Aorta (tissue), 5 donors: ENCODE measurements at regions not wholly inside any gene's neighbourhood (a gene's known extent, or its start where the extent isn't known, plus 50 kb on each side); places are given as distances from the start of the nearest gene placed in this dataset.

Experiments
- ATAC-seq: fragments of 200-7000 bp; cut with Tn5 transposase; one replicate; pipeline ENCODE4 v1.9.1; 2022; ENCODE audit warnings: moderate library complexity; ENCODE audit not compliant: low FRiP score
- DNase-seq, 2 donors: peaks; one replicate each; pipeline ENCODE4 v3.0.0-alpha.2; 2020
- H3K27ac ChIP-seq, 2 donors: one replicate each; pipeline ENCODE4 v1.5.1; 2013; ENCODE audit warnings: low read length in 2 of 2, mild to moderate bottlenecking in 2 of 2, moderate library complexity in 2 of 2, control low read depth in 1 of 2, inconsistent platforms in 1 of 2, low read depth in 1 of 2
- H3K27me3 ChIP-seq, 2 donors: one replicate each; pipeline ENCODE4 v1.6.1; 2013; ENCODE audit warnings: control low read depth in 1 of 2, low read length in 1 of 2, mild to moderate bottlenecking in 1 of 2, moderate library complexity in 1 of 2; ENCODE audit not compliant: insufficient read depth in 2 of 2, control insufficient read depth in 1 of 2
- H3K36me3 ChIP-seq, 2 donors: one replicate each; pipeline ENCODE4 v1.6.1; 2013; ENCODE audit warnings: control low read depth in 1 of 2, low read length in 1 of 2, mild to moderate bottlenecking in 1 of 2; ENCODE audit not compliant: insufficient read depth in 2 of 2, control insufficient read depth in 1 of 2
- H3K4me1 ChIP-seq, 2 donors: one replicate each; pipeline ENCODE4 v1.6.1; 2013; ENCODE audit warnings: low read length in 2 of 2, control low read depth in 1 of 2, mild to moderate bottlenecking in 1 of 2, moderate library complexity in 1 of 2; ENCODE audit not compliant: insufficient read depth in 2 of 2, control insufficient read depth in 1 of 2
- H3K4me3 ChIP-seq, 2 donors: one replicate each; pipeline ENCODE4 v1.5.1; 2013; ENCODE audit warnings: low read length in 2 of 2, control low read depth in 1 of 2, mild to moderate bottlenecking in 1 of 2
- H3K9me3 ChIP-seq: one replicate; pipeline ENCODE4 v1.6.1; 2013; ENCODE audit warnings: mild to moderate bottlenecking, low read length; ENCODE audit not compliant: control insufficient read depth
- WGBS, 2 donors: extraction: QIAGEN DNeasy Blood & Tissue Kit; methylation state at CpG; one replicate each; pipeline ENCODE4 v1.1.7; 2013; 5-methylcytosine and 5-hydroxymethylcytosine counted together
- intact Hi-C, 2 donors: fragments of 100-400 bp; cut with DNase I; formaldehyde crosslinking; loops; one replicate each; pipeline versions ENCODE4 v1.14.2 to v1.15.0; 2022
- donor health status: healthy with polysubstance abuse.
- donor health status: Bipolar disorder and iron deficiency.
- donor health status: DM: no; HTN: no; CAD: no.
- donor health status: DM: no; HTN: no; CAD: no.
- donor health status: DM: yes; HTN: yes; CAD: no.

GRCh38 chr1:193588311-193589082 lies 402.1 kb upstream of the B3GALT2 start:
- DNase-seq (no peak), ATAC-seq (no peak)
- Histone ChIP-seq H3K4me1 (no peaks in the 10 kb centered on the region), H3K27me3 (no peaks in the 10 kb centered on the region), H3K4me3 (no peak overlapping the region), H3K9me3 (no peaks in the 10 kb centered on the region), H3K36me3 (no peaks in the 10 kb centered on the region), H3K27ac (no peak overlapping the region)
- intact Hi-C loops = no loop called here
- WGBS, 2 donors = 31 to 44% methylated on average over 8 of the region's 8 CpGs

- Histone ChIP-seq H3K9me3 (no peaks in the 10 kb centered on the region), H3K4me1 (no peaks in the 10 kb centered on the region), H3K4me3 (no peak overlapping the region), H3K27ac (no peak overlapping the region), H3K27me3 (no peaks in the 10 kb centered on the region), H3K36me3 (no peaks in the 10 kb centered on the region)
- WGBS, 2 donors = 80% methylated on average over 2 of the region's 2 CpGs
- ATAC-seq (no peak), DNase-seq (no peak)
- intact Hi-C loops = no loop called here
These were observed 398.4 kb upstream of the B3GALT2 start for GRCh38 chr1:193584731-193585239.

DNA sequence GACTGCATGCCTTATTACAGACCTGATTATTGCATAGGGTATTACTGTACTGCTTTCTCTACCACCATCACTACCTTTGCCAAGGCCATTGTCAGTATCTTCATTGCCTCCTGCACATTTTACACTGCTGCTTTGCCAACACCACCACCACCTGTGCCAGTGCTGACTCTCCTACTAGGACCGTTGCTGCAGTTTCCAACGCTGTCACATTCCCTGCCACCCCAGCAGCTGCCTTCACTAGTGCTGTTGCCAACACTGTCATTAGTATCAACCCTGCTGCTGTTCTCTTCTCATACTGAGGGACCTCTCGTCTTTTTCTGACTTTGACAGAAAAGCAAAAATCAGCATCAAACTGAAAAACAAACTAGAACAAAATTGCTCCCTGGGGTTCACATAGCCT lies 394.9 kb upstream of the B3GALT2 start:
- intact Hi-C loops = no loop called here
- WGBS, 2 donors = 36 to 46% methylated on average over 3 of the region's 3 CpGs
- ATAC-seq = no peak

GRCh38 chr1:193580419-193580818 lies 394.0 kb upstream of the B3GALT2 start:
- H3K36me3 ChIP-seq = no peaks in the 10 kb centered on the region
- H3K27ac ChIP-seq = no peak overlapping the region
- H3K27me3 ChIP-seq = no peaks in the 10 kb centered on the region
- no peaks in the 10 kb centered on the region for H3K4me1 ChIP-seq
- WGBS, 2 donors = 94 to 97% methylated on average over 3 of the region's 3 CpGs
- intact Hi-C loops = no loop called here
- ATAC-seq (no peak), DNase-seq (no peak)
- H3K9me3 ChIP-seq = no peaks in the 10 kb centered on the region
- no peak overlapping the region for H3K4me3 ChIP-seq

More for the DNA sequence above, 394.9 kb upstream of the B3GALT2 start:
- no peak overlapping the region for H3K4me3 ChIP-seq
- no peak for DNase-seq
- H3K36me3 ChIP-seq = no peaks in the 10 kb centered on the region
- H3K9me3 ChIP-seq = no peaks in the 10 kb centered on the region
- no peaks in the 10 kb centered on the region for H3K4me1 ChIP-seq
- H3K27me3 ChIP-seq = no peaks in the 10 kb centered on the region
- no peak overlapping the region for H3K27ac ChIP-seq

GRCh38 chr1:193579323-193579722 lies 392.9 kb upstream of the B3GALT2 start:
- H3K27ac ChIP-seq = no peak overlapping the region
- WGBS, 2 donors = 92 to 96% methylated on average over 1 of the region's 1 CpG
- H3K4me3 ChIP-seq = no peak overlapping the region
- H3K4me1 ChIP-seq = no peaks in the 10 kb centered on the region
- no peaks in the 10 kb centered on the region for H3K9me3 ChIP-seq
- no peak for DNase-seq
- no peak for ATAC-seq
- intact Hi-C loops = no loop called here
- no peaks in the 10 kb centered on the region for H3K36me3 ChIP-seq
- H3K27me3 ChIP-seq = no peaks in the 10 kb centered on the region

GRCh38 chr1:193574913-193575312 lies 388.5 kb upstream of the B3GALT2 start:
- intact Hi-C loops = no loop called here
- Histone ChIP-seq H3K4me1 (no peaks in the 10 kb centered on the region), H3K36me3 (no peaks in the 10 kb centered on the region)

DNA sequence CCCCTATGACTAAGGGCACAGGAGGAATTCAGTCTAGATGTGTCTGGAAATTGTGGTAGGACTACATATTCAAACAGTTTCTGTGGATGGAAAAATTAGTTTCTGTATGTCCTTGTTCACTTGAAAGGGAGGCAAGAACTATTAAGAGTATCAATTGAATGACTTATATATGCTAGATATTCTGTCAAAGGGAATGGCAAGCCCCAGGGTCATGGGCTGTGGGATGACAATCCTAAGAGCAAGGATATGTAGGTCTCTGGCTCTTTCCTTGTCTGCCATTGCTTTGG lies 383.5 kb upstream of the B3GALT2 start:
- Histone ChIP-seq H3K9me3 (no peaks in the 10 kb centered on the region), H3K27me3 (no peaks in the 10 kb centered on the region), H3K36me3 (no peaks in the 10 kb centered on the region), H3K27ac (no peak overlapping the region), H3K4me1 (no peaks in the 10 kb centered on the region), H3K4me3 (no peak overlapping the region)
- intact Hi-C loops = no loop called here
- no peak for ATAC-seq
- no peak for DNase-seq

More at GRCh38 chr1:193574913-193575312, 388.5 kb upstream of the B3GALT2 start:
- ATAC-seq (no peak), DNase-seq (no peak)
- Histone ChIP-seq H3K4me3 (no peak overlapping the region), H3K9me3 (no peaks in the 10 kb centered on the region), H3K27ac (no peak overlapping the region), H3K27me3 (no peaks in the 10 kb centered on the region)

DNA sequence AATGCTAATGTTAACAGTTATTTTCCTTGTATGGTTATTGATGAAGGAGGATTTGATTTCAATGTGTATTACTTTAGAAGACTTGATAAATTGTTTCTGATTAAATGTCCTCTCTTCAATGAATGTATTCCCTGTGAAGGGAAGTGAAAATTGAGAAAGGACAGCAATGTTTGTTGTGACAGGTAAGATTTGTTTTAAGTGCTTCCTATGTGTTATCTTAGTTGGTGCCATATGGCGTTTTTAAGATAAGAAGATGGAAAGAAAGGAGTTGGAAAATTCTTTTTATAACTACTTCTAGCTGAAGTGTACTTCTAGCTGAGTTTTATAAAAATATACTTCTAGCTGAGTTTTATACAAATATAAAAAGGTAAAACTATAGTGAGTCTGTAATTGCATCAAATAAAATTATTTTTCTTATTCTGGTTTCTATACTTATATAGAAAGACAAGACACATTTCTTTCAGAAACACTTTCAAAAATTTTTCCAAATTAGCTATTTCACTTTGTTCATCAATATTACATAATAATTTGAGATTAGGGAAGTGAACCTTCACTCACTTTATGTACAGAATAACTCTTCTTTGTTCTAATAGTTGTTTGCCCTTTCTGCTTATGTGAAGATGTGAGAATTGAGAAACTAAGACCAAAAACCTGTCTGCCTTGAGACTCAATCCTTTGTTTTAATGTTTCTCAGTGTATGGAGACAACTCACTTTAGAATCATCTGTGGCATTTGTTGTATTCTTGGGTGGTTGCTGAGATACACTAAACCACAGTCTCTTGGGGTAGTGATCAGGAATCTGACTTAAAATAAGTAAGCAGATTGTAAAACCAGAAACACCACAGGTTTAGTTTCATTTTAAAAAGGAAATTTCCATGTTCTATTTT lies 382.9 kb upstream of the B3GALT2 start:
- DNase-seq (no peak), ATAC-seq (no peak)
- H3K36me3 ChIP-seq = no peaks in the 10 kb centered on the region
- no peaks in the 10 kb centered on the region for H3K27me3 ChIP-seq
- intact Hi-C loops = no loop called here
- WGBS, 2 donors = 9 to 13% methylated on average over 1 of the region's 1 CpG
- H3K27ac ChIP-seq = no peak overlapping the region
- H3K9me3 ChIP-seq = no peaks in the 10 kb centered on the region
- H3K4me1 ChIP-seq = no peaks in the 10 kb centered on the region
- no peak overlapping the region for H3K4me3 ChIP-seq

DNA sequence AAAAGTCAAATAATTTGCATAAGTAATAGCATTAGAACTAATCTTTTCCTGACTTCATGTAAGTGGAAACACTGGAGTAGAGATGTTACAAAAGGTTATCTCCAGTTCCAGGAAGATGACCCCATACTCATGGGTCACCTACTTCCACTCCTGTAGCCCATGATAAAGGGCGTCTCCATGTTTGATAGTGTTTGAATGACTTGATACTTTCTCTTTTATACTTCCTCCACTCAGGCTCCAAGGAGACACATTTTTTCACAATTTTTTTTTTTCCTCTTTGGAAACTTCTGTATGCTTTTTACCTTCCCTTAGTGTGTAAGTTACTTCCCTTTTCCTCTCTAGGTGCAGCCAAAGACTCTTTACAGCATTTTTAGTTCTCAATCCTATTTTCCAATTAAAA lies 382.1 kb upstream of the B3GALT2 start:
- intact Hi-C loops = no loop called here
- Histone ChIP-seq H3K4me1 (no peaks in the 10 kb centered on the region), H3K27ac (no peak overlapping the region), H3K9me3 (no peaks in the 10 kb centered on the region), H3K36me3 (no peaks in the 10 kb centered on the region), H3K27me3 (no peaks in the 10 kb centered on the region), H3K4me3 (no peak overlapping the region)
- DNase-seq = no peak
- WGBS, 2 donors = 91% methylated on average over 1 of the region's 1 CpG
- no peak for ATAC-seq
